MCF 10A (cell line): ENCODE measurements at regions not wholly inside any gene's neighbourhood (a gene's known extent, or its start where the extent isn't known, plus 50 kb on each side); places are given as distances from the start of the nearest gene placed in this dataset.
A peak's percentile ranks its signal among the peaks of the same experiment; 100 is the strongest.

Experiments
- BruUV-seq: library from RNA; stranded (reverse); fragments of 400-500 nt; replicated peaks from 2 replicates; lab custom pipeline; 2021; lab: Mats Ljungman, UMichigan
- CTCF ChIA-PET: fragments of 300-600 bp; sonication (Branson Sonifier 250); formaldehyde crosslinking; extraction: SDS; loops from one replicate; lab custom pipeline; 2021; ENCODE audit warnings: antibody characterized with exemption, inconsistent platforms; lab: Yijun Ruan, JAX
- POLR2A ChIA-PET: fragments of 300-600, 350-650 bp; sonication (Branson Sonifier 250); formaldehyde crosslinking; extraction: SDS; loops from one replicate; lab custom pipeline; 2020; ENCODE audit warnings: antibody characterized with exemption, inconsistent platforms; lab: Yijun Ruan, JAX
- DNase-seq: peaks from one replicate; pipeline ENCODE4 v3.0.0-alpha.2; 2018; ENCODE audit not compliant: unreplicated experiment
- H3K27ac Mint-ChIP-seq: one replicate; pipeline ENCODE4 v1.8.0; 2022; ENCODE audit warnings: mild to moderate bottlenecking, low read depth, mixed read lengths; ENCODE audit not compliant: unreplicated experiment
- H3K27me3 Mint-ChIP-seq: one replicate; pipeline ENCODE4 v1.8.0; 2022; ENCODE audit warnings: mixed read lengths; ENCODE audit not compliant: insufficient read depth, unreplicated experiment
- H3K36me3 Mint-ChIP-seq: one replicate; pipeline ENCODE4 v1.8.0; 2022; ENCODE audit warnings: mild to moderate bottlenecking, moderate library complexity, mixed read lengths; ENCODE audit not compliant: insufficient read depth, unreplicated experiment
- H3K4me1 Mint-ChIP-seq: one replicate; pipeline ENCODE4 v1.8.0; 2022; ENCODE audit warnings: mixed read lengths; ENCODE audit not compliant: insufficient read depth, unreplicated experiment
- H3K4me3 Mint-ChIP-seq: one replicate; pipeline ENCODE4 v1.8.0; 2022; ENCODE audit warnings: mild to moderate bottlenecking, moderate library complexity, mixed read lengths; ENCODE audit not compliant: unreplicated experiment
- H3K9me3 Mint-ChIP-seq: one replicate; pipeline ENCODE4 v1.8.0; 2022; ENCODE audit warnings: mixed read lengths; ENCODE audit not compliant: unreplicated experiment
- CTCF ChIP-seq: fragments of 200-600 bp; IDR thresholded peaks from one replicate; pipeline ENCODE4 v1.8.0; 2022; ENCODE audit warnings: antibody characterized with exemption, mild to moderate bottlenecking; ENCODE audit not compliant: unreplicated experiment
- intact Hi-C: fragments of 100-400 bp; cut with micrococcal nuclease; formaldehyde crosslinking; loops from 2 replicates; pipeline ENCODE4 v1.14.1; 2022

GRCh38 chr5:57338868-57339340 is 143.7 kb downstream of the ACTBL2 start:
- Mint-ChIP-seq H3K4me3 (no peak overlapping the region), H3K36me3 (no peaks in the 10 kb centered on the region), H3K27me3 (no peaks in the 10 kb centered on the region), H3K4me1 (no peaks in the 10 kb centered on the region), H3K27ac (no peak overlapping the region), H3K9me3 (no peaks in the 10 kb centered on the region)
- no peak for DNase-seq
- POLR2A ChIA-PET: interaction anchor here (0.6 kb wide), 1 partner anchor 29 kb away, joined by 4 read pairs; no protein-coding TSS in a partner anchor
- intact Hi-C loops: loop anchor here (1.0 to 10.0 kb wide), 2 partner anchors 94 to 156 kb away; no protein-coding TSS in a partner anchor
- TF ChIP-seq CTCF: no peak
- CTCF ChIA-PET: interaction anchor here (0.6 to 1.7 kb wide), 8 partner anchors 9 to 1679 kb away, joined by 3 to 8 read pairs (median 5); no protein-coding TSS in a partner anchor
- BruUV-seq: no TSS peak

- Mint-ChIP-seq H3K9me3 (no peaks in the 10 kb centered on the region), H3K36me3 (no peaks in the 10 kb centered on the region), H3K4me1 (no peaks in the 10 kb centered on the region), H3K27ac (no peak overlapping the region), H3K4me3 (no peak overlapping the region), H3K27me3 (no peaks in the 10 kb centered on the region)
- ChIA-PET CTCF (interaction anchor here (0.6 to 1.7 kb wide), 8 partner anchors 9 to 312 kb away, joined by 3 to 8 read pairs (median 5); no protein-coding TSS in a partner anchor), POLR2A (no interaction called here)
- intact Hi-C loops: loop anchor here (1.0 to 10.0 kb wide), 2 partner anchors 95 to 157 kb away; no protein-coding TSS in a partner anchor
- TF ChIP-seq CTCF: peak; percentile 47
- peak; percentile 58 for DNase-seq
- BruUV-seq: no TSS peak
Measured at GRCh38 chr5:57338068-57338867, 144.3 kb downstream of the ACTBL2 start.

- Mint-ChIP-seq H3K27ac (no peak overlapping the region), H3K4me1 (no peaks in the 10 kb centered on the region), H3K9me3 (no peaks in the 10 kb centered on the region), H3K36me3 (no peaks in the 10 kb centered on the region), H3K27me3 (no peaks in the 10 kb centered on the region), H3K4me3 (no peak overlapping the region)
- intact Hi-C loops: loop anchor here (10.0 kb wide), 1 partner anchor 160 kb away; no protein-coding TSS in a partner anchor
- POLR2A ChIA-PET: no interaction called here
- TF ChIP-seq CTCF: no peak
- CTCF ChIA-PET: interaction anchor here (1.5 kb wide), 1 partner anchor 36 kb away, joined by 4 read pairs; no protein-coding TSS in a partner anchor
- no TSS peak for BruUV-seq
- DNase-seq: no peak
Measured at GRCh38 chr5:57335092-57335660, 147.4 kb downstream of the ACTBL2 start.

GRCh38 chr5:57334475-57334874 is 148.1 kb downstream of the ACTBL2 start:
- DNase-seq: no peak
- Mint-ChIP-seq H3K27ac (no peak overlapping the region), H3K27me3 (no peaks in the 10 kb centered on the region), H3K4me3 (no peak overlapping the region), H3K36me3 (no peaks in the 10 kb centered on the region), H3K9me3 (no peaks in the 10 kb centered on the region), H3K4me1 (no peaks in the 10 kb centered on the region)
- no peak for TF ChIP-seq CTCF
- intact Hi-C loops: loop anchor here (10.0 kb wide), 1 partner anchor 160 kb away; no protein-coding TSS in a partner anchor
- POLR2A ChIA-PET: no interaction called here
- no TSS peak for BruUV-seq
- CTCF ChIA-PET: interaction anchor here (1.5 to 1.8 kb wide), 2 partner anchors 32 to 35 kb away, joined by 4 to 5 read pairs; no protein-coding TSS in a partner anchor
